ENCODE measurements at regions not wholly inside any gene's neighbourhood (a gene's known extent, or its start where the extent isn't known, plus 50 kb on each side); places are given as distances from the start of the nearest gene placed in this dataset.

DNA sequence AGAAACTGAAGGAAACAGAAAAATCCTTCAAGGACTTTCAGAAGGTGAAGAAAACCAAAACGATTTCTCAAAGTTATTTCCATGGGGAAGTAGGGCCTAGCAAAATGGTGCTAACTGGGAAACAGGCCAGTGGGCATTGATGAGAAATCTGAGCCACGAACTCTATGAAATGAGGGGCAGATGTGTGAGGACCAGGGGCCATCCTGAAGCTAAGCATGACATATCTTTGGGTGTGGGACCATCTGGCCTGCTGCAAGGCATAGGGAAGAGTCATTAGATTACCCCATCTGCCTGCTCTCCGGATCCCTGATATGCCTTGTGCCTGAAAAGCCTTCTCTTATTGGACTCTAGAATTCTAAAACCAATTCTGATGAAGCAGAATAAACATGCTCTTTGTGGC is 143.8 kb downstream of the PALM2AKAP2 start:
- Histone ChIP-seq H3K4me3 (no peak overlapping the region), H3K4me1 (peaks cover 12% of the 10 kb centered on the region), H3K9me3 (no peaks in the 10 kb centered on the region), H3K36me3 (no peaks in the 10 kb centered on the region), H3K27me3 (ENCODE audit: low read depth) (no peaks in the 10 kb centered on the region), H3K27ac (no peak overlapping the region)
- intact Hi-C loops (cut with DNase I): no loop called here
- TF ChIP-seq, protein P1, sequence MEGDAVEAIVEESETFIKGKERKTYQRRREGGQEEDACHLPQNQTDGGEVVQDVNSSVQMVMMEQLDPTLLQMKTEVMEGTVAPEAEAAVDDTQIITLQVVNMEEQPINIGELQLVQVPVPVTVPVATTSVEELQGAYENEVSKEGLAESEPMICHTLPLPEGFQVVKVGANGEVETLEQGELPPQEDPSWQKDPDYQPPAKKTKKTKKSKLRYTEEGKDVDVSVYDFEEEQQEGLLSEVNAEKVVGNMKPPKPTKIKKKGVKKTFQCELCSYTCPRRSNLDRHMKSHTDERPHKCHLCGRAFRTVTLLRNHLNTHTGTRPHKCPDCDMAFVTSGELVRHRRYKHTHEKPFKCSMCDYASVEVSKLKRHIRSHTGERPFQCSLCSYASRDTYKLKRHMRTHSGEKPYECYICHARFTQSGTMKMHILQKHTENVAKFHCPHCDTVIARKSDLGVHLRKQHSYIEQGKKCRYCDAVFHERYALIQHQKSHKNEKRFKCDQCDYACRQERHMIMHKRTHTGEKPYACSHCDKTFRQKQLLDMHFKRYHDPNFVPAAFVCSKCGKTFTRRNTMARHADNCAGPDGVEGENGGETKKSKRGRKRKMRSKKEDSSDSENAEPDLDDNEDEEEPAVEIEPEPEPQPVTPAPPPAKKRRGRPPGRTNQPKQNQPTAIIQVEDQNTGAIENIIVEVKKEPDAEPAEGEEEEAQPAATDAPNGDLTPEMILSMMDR (IDR thresholded peaks at IDR 0.05): no peak
- DNase-seq (no peak), ATAC-seq (no peak)

DNA sequence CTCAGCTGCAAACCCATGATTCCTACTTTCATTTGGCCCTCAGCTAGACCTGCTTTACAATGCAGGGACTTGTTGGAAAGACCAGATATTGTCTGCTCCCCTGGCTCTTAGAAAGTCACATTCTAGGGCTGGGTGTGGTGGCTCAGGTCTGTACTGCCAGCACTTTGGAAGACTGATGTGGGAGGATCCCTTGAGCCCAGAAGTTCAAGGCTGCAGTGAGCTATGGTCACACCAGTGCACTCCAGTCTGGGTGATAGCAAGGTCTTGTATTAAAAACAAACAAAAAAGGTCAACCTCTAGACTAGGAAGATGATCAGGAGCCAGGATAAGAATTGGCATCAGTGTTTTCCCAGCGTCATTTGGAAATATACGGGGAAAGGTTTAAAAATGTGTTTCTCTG is 145.8 kb downstream of the PALM2AKAP2 start:
- no peaks in the 10 kb centered on the region for H3K36me3 ChIP-seq
- intact Hi-C loops (cut with DNase I): no loop called here
- H3K4me3 ChIP-seq: no peak overlapping the region
- H3K27ac ChIP-seq: no peak overlapping the region
- no peaks in the 10 kb centered on the region for H3K27me3 ChIP-seq (ENCODE audit: low read depth)
- DNase-seq (no peak), ATAC-seq (no peak)
- no peaks in the 10 kb centered on the region for H3K9me3 ChIP-seq
- H3K4me1 ChIP-seq: peaks cover 11% of the 10 kb centered on the region
- TF ChIP-seq, protein P1 (IDR thresholded peaks at IDR 0.05): no peak

DNA sequence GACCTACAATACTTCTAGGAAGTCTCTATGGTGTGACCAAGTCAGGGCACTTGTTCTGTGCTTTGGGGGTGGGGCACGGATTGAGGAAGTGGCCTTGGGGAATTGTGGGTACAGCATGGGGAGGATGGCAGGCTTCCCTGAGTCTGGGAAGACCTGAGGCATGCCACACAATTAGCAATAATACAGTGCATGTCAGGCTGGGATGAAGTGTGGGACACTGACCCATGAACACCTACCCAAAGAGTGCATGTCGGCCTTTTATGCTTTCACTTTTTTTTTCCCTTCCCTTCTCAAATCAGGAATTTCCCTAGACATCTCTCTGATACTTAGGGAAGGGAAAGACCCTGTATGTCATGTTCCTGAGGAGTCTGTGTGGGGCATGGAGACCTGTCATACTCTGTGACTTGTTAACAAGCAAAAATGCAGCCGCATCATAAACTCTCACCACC is 146.4 kb downstream of the PALM2AKAP2 start:
- intact Hi-C loops (cut with DNase I): no loop called here
- ATAC-seq (peak; percentile 51 to 58), DNase-seq (peak; percentile 55)
- H3K36me3 ChIP-seq: no peaks in the 10 kb centered on the region
- TF ChIP-seq, protein P1 (IDR thresholded peaks at IDR 0.05): no peak
- H3K4me1 ChIP-seq: peaks cover 11% of the 10 kb centered on the region
- H3K9me3 ChIP-seq: no peaks in the 10 kb centered on the region
- H3K27me3 ChIP-seq (ENCODE audit: low read depth): no peaks in the 10 kb centered on the region
- no peak overlapping the region for H3K27ac ChIP-seq
- H3K4me3 ChIP-seq: no peak overlapping the region

GRCh38 chr9:109931623-109932022 is 151.6 kb downstream of the PALM2AKAP2 start:
- Histone ChIP-seq H3K36me3 (no peaks in the 10 kb centered on the region), H3K9me3 (no peaks in the 10 kb centered on the region), H3K27me3 (ENCODE audit: low read depth) (no peaks in the 10 kb centered on the region), H3K4me1 (no peaks in the 10 kb centered on the region), H3K27ac (no peak overlapping the region), H3K4me3 (no peak overlapping the region)
- ATAC-seq (no peak), DNase-seq (no peak)
- TF ChIP-seq, protein P1 (IDR thresholded peaks at IDR 0.05): no peak
- intact Hi-C loops (cut with DNase I): no loop called here

DNA sequence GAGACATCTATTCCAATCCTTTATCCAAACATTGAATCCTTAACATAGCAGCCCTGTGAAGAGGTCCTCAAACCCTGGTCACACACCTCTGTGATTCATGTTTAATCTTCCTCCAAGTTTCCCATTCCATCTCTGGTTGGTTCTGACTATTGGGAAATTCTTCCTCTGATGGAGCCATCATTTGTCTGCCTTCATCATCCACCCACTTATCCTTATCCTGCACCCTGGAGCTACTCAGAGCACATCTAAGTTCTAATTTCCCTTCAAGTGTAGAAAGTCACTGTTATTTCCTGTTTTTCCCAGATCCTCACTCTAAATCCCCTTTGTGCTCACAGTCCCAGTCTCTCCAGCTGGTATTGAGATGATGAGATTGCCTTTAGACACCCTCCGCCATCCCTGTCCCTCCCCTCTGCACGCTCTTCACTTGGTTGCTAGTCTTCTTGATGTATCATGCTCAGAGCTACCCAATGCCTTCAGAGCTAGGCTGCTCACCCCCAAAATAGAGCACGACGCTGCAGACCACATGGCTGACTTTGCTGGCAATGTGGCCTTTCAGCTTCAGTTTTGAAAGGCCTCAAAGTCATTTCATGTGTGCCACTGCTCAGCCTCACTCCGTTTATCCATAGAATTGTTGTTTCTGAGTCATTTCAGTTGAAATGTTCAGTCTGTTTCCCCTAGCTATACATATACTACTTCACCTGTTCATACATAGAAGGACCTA is 154.3 kb downstream of the PALM2AKAP2 start:
- no peak for ATAC-seq
- Histone ChIP-seq H3K9me3 (no peaks in the 10 kb centered on the region), H3K27me3 (ENCODE audit: low read depth) (no peaks in the 10 kb centered on the region), H3K4me1 (no peaks in the 10 kb centered on the region), H3K4me3 (no peak overlapping the region), H3K36me3 (no peaks in the 10 kb centered on the region), H3K27ac (no peak overlapping the region)
- intact Hi-C loops (cut with DNase I): no loop called here
- no peak for DNase-seq
- TF ChIP-seq, protein P1 (IDR thresholded peaks at IDR 0.05): no peak
